ENCODE measurements at regions not wholly inside any gene's neighbourhood (a gene's known extent, or its start where the extent isn't known, plus 50 kb on each side); places are given as distances from the start of the nearest gene placed in this dataset.

- no peak for DNase-seq
Observed at GRCh38 chr5:2137444-2138050, 254.8 kb upstream of the IRX4 start.

GRCh38 chr5:2136728-2137333, 254.1 kb upstream of the IRX4 start:
- DNase-seq, result no peak

- no peak for DNase-seq
Observed at GRCh38 chr5:2135833-2136232, 253.1 kb upstream of the IRX4 start.

- DNase-seq, result no peak
Observed at GRCh38 chr5:2135354-2135753, 252.6 kb upstream of the IRX4 start.

GRCh38 chr5:2134543-2135292, 252.0 kb upstream of the IRX4 start:
- DNase-seq, result no peak

GRCh38 chr5:2133936-2134335, 251.2 kb upstream of the IRX4 start:
- no peak for DNase-seq

GRCh38 chr5:2133080-2133479, 250.4 kb upstream of the IRX4 start:
- no peak for DNase-seq

GRCh38 chr5:2132497-2132847, 249.7 kb upstream of the IRX4 start:
- DNase-seq, result no peak

GRCh38 chr5:2131826-2132496, 249.2 kb upstream of the IRX4 start:
- DNase-seq, result no peak

GRCh38 chr5:2131196-2131595, 248.5 kb upstream of the IRX4 start:
- no peak for DNase-seq

GRCh38 chr5:2130361-2130760, 247.6 kb upstream of the IRX4 start:
- DNase-seq, result no peak

- no peak for DNase-seq
Observed at GRCh38 chr5:2129568-2130272, 247.0 kb upstream of the IRX4 start.

- no peak for DNase-seq
Observed at GRCh38 chr5:2128686-2129355, 246.1 kb upstream of the IRX4 start.

GRCh38 chr5:2126512-2126911, 243.8 kb upstream of the IRX4 start:
- no peak for DNase-seq

- DNase-seq, result no peak
Observed at GRCh38 chr5:2125901-2126265, 243.2 kb upstream of the IRX4 start.

- no peak for DNase-seq
Observed at GRCh38 chr5:2125171-2125900, 242.6 kb upstream of the IRX4 start.

GRCh38 chr5:2124434-2125170, 241.9 kb upstream of the IRX4 start:
- DNase-seq, result no peak

- DNase-seq, result no peak
Observed at GRCh38 chr5:2123874-2124273, 241.1 kb upstream of the IRX4 start.

- DNase-seq, result no peak
Observed at GRCh38 chr5:2120361-2120760, 237.6 kb upstream of the IRX4 start.

- no peak for DNase-seq
Observed at GRCh38 chr5:2119573-2119972, 236.8 kb upstream of the IRX4 start.

Measured in NCI-H187 (cell line).